ENCODE measurements at regions not wholly inside any gene's neighbourhood (a gene's known extent, or its start where the extent isn't known, plus 50 kb on each side); places are given as distances from the start of the nearest gene placed in this dataset.
"Not testable (repeated sequence)": the region's sequence is repeated elsewhere in the genome, so short reads cannot be mapped to it uniquely, and the experiment has no call there.

GRCh38 chr3:15851735-15852134 lies 54.0 kb upstream of the ANKRD28 start:
- DNase-seq (ENCODE audit: low read depth) = no peak

DNA sequence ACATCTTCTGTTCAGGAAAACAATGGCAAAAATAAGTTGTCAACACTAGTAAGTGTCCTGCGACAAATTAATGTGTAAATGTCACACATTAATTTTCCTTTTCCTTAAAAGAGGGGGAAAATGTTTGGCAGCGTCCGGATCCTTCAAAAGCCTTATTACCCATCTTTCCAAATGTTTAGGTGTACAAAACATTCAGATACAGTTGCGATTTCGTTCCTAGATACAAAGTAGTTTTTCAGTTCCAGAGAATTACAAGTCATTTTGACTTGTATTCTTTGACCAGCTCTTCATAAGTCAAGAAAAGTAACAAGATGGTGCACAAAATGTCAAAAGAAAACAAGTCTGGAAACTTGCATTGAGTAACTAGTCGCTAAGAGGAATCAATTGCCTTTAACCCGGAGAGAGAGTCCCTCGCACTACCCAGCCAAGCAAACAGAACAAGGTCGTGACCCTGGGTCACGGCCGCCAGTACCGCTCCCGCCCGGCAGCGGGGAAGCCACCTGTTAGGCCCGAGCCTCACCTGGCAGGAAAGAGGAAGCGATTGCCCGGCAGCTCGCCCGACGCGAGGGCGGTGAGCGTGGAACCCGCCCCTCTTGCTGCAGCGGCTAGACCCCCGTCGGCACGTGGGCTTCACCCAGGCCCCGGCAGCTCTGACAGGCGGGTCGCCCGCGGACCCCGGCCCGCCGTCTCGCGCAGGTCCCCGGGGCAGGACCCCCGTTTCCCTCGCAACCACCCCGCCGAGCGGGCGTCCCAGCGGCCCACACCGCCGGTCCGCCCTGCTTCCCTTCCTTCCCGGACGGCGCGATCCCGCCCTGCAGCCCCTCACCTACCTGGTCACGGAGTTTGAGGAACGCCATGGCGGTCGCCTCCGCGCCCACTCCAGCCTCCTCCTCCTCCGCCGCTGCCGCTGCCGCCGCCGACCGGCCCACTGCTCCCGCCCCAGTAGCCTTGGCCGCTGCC lies 61.0 kb upstream of the ANKRD28 start:
- no peak for DNase-seq (ENCODE audit: low read depth)

DNA sequence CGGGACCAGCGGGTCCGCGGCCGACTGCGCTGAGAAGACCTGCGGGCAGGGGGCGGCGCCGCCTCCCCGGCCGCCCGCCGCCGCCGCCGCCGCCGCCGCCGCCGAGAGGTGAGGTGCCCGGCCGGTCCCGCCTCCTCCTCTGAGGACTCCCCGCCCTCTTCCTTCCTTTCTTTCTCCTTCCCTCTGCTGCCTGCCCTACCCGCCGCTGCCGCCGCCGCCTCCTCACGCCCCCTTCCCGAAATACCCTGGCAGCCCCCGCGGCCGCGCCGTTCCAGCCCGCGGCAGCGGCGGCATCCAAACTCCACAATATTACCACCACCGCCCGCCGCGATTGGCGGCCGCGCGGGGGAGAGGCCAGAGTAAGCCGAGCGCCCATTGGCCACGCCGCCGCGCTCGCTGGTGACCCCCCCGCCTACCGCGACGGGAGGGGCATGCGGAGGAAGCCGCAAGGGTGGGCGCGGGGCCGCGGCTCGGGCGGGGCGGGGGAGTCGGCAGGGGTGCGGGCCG lies 61.8 kb upstream of the ANKRD28 start:
- peak; percentile 67 for DNase-seq (ENCODE audit: low read depth)

- peak; percentile 60 for DNase-seq (ENCODE audit: low read depth)
Measured at GRCh38 chr3:15860014-15860934, 62.5 kb upstream of the ANKRD28 start.

DNA sequence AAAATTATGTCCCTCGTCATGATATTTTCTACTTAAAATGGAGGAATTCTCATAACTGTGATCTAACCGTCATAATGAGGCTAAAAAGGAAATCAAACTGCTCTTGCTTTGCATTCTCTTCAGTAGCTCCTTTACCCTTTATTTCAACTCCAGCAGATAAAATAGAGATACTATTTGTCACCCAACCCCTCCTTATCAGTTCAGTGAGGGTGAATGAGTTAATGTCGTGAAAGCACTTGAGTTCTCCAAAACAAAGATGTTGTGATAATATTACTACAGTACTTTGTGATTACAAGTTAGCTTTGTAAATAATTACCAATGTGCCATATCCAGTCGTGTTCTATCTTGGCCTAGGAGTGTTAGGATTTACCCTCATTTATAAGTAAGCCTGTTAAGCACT lies 63.4 kb upstream of the ANKRD28 start:
- DNase-seq (ENCODE audit: low read depth) = no peak

GRCh38 chr3:15872807-15873206 lies 75.0 kb upstream of the ANKRD28 start:
- DNase-seq (ENCODE audit: low read depth) = no peak

- no peak for DNase-seq (ENCODE audit: low read depth)
Measured at GRCh38 chr3:15873415-15873814, 75.6 kb upstream of the ANKRD28 start.

- no peak for DNase-seq (ENCODE audit: low read depth)
Measured at GRCh38 chr3:15875016-15875689, 77.4 kb upstream of the ANKRD28 start.

DNA sequence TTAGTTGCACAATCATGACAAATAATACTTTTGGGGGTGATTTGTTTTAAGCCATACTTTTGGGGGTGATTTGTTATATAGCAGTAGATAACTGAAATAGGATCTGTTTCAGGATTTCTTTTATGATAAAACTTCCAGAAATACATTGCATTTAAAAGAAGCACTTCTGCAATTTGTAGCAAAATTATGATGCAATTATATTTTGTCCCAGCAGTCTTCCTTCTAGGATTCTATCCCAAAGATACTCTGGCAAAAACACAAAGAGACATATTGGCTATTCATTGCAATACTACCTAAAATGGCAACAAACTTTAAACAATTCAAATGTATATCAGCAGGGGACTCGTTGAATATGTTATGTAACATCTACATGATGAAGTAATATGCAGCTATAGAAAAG lies 78.9 kb upstream of the ANKRD28 start:
- DNase-seq (ENCODE audit: low read depth) = no peak

GRCh38 chr3:15877813-15878212 lies 80.0 kb upstream of the ANKRD28 start:
- DNase-seq (ENCODE audit: low read depth) = no peak

GRCh38 chr3:15879787-15880186 lies 82.0 kb upstream of the ANKRD28 start:
- not testable (repeated sequence) for DNase-seq (ENCODE audit: low read depth)

DNA sequence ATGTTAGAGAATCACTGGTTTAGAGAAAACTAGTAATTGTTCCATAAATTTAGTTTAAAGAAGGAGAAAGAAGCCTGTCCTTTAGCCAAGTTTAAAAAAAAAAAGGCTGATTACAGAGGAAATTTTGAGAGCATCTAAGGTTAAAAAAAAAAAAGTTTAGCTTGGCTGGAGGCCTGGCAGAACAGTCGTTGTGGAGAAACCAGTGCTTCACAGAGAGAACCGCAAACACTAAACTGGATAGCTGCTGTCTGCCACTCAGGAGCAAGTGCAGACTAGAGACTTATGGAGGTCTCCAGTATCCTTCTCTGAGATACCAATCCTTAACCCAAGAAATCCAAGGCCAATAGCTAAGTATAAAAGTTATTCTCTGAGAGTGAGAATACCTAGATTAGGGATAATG lies 84.8 kb upstream of the ANKRD28 start:
- no peak for DNase-seq (ENCODE audit: low read depth)

- no peak for DNase-seq (ENCODE audit: low read depth)
Measured at GRCh38 chr3:15884132-15884531, 86.4 kb upstream of the ANKRD28 start.

- DNase-seq (ENCODE audit: low read depth) = no peak
Measured at GRCh38 chr3:15886521-15886920, 88.7 kb upstream of the ANKRD28 start.

- no peak for DNase-seq (ENCODE audit: low read depth)
Measured at GRCh38 chr3:15887261-15887660, 89.5 kb upstream of the ANKRD28 start.

- no peak for DNase-seq (ENCODE audit: low read depth)
Measured at GRCh38 chr3:15889936-15890335, 92.2 kb upstream of the ANKRD28 start.

DNA sequence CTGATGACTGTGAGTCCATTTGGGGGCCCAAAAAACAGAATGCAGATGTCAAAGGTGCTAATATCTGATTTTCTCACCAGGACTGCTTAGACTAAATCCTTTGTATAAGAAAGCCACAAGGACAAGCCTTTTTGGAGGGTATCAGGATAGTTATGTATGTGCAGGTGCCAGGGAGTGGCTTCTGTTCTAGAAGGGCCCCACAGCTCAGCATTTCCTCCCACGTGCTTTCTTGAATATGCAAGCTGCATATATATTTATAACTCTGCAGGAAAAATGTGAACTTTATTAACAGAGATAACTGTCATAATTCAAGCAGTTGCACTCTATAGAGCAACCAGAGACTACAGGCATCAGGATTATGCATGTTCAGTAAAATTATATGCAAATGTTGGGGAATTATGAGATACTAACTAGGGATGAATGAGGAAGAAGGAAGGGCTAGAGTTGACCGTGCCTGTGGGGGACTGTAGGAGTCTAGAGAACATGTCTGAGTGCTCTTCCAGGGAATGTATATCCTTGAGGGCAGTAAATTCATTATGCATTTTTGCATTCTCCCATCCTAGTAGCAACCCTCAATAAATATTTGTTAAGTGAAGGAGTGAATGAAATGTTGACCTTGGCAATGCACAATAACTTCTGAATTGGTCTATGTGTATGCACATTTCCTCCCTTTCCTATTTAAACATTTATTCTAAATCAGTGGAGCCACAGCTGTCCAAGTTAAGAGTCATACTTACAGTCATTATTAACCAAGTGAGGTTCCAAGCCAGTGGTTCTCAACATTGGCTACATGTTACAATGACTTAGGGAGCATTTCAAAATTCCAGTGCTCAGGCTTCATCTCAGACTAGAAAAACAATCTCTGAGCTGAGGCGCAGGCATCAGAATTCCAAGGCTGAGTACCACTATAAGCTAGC lies 94.8 kb upstream of the ANKRD28 start:
- no peak for DNase-seq (ENCODE audit: low read depth)

- no peak for DNase-seq (ENCODE audit: low read depth)
Measured at GRCh38 chr3:15894382-15894781, 96.6 kb upstream of the ANKRD28 start.

DNA sequence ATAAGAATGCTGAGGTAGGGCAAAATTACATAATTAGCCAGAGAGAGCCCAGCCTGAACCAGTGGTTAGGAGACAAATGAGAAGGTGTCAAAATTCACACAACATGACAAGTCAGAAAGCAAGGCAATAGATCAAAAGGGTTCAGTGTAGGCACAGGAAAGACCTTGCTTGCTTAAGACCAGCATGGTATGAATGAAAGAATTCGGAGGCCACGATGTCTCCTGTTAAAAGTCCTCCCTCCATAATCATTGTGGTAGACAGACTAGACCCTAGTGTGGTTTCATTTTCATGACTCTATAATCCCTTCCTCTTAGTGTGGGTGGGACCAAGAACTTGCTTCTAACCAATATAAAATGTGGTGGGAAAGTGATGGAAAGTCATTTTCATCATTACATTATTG lies 98.7 kb upstream of the ANKRD28 start:
- no peak for DNase-seq (ENCODE audit: low read depth)

DNA sequence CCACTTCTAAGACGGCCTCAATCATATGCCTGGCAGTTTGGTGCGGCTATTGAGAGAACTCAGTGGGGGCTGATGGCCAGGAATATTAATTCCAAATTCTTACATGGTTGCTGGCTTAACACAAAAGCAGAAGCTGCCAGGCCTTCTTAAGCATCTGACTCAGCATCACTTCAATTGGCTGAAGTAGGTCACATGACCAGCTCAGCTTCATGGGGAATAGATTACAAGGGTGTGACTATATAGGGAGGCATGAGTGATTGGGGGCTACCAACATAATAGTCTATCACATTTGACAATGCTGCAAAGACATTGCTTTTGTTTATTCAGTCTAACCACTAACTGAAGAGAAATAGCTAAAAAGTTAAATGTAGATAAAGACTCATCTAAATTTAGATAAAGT lies 101.6 kb upstream of the ANKRD28 start:
- DNase-seq (ENCODE audit: low read depth) = peak; percentile 36

DNA sequence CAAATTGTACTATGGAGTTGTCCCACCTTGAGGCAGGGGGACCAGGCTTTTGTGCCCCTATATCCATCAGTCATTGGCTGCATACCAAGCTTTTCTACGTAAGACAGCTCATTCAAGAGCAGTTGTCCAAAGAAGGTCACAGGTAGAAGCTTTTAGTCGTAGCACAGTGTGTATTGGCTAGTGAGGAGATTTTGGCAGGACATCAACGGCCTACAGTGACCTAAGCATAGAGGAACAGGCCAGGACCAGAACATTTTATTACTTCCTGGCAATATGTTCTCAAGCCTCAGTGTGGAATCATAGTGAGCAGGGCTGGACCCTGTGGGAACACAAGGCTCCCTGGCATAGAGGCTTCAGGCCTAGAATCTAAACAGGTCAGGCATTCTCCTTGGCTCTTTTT lies 105.4 kb upstream of the ANKRD28 start:
- no peak for DNase-seq (ENCODE audit: low read depth)
